Lower leg skin (tissue), 4 donors: ENCODE measurements at regions not wholly inside any gene's neighbourhood (a gene's known extent, or its start where the extent isn't known, plus 50 kb on each side); places are given as distances from the start of the nearest gene placed in this dataset.

Source experiments
- DNase-seq, 2 donors: peaks; one replicate each; pipeline ENCODE4 v3.0.0-alpha.2; 2019; ENCODE audit warnings: low spot score in 2 of 2
- H3K4me3 ChIP-seq: fragments of 200-600 bp; sonication (generic); 2 replicates; pipeline ENCODE4 v1.5.1; 2017; ENCODE audit warnings: mild to moderate bottlenecking, low read depth; ENCODE audit not compliant: poor library complexity, severe bottlenecking
- CTCF ChIP-seq, 3 donors: fragments of 450-650 bp; IDR thresholded peaks; one replicate each; pipeline ENCODE4 v1.5.1; 2016; ENCODE audit warnings: antibody characterized with exemption in 3 of 3, mild to moderate bottlenecking in 3 of 3, moderate library complexity in 2 of 3
- POLR2A ChIP-seq, 2 donors: fragments of 450-650 bp; IDR thresholded peaks; one replicate each; pipeline ENCODE4 v1.6.1; 2016 to 2017; ENCODE audit warnings: antibody characterized with exemption in 2 of 2, mild to moderate bottlenecking in 1 of 2, moderate library complexity in 1 of 2
- WGBS, 2 donors: methylation state at CpG; one replicate each; pipeline ENCODE4 v1.1.5; 2018; 5-methylcytosine and 5-hydroxymethylcytosine counted together
- intact Hi-C: fragments of 100-400 bp; cut with DNase I; formaldehyde crosslinking; loops from one replicate; pipeline ENCODE4 v1.15.0; 2023; ENCODE audit warnings: low total_unique reads

- H3K4me3 ChIP-seq: no peak overlapping the region
- TF ChIP-seq POLR2A (IDR thresholded peaks at IDR 0.05): no peak
- no peak for TF ChIP-seq CTCF (IDR thresholded peaks at IDR 0.05)
- 91 to 92% methylated on average over 20 of the region's 20 CpGs for WGBS, 2 donors
- no peak for DNase-seq
- intact Hi-C loops: no loop called here
These were observed 103.2 kb downstream of the HMX1 start for GRCh38 chr4:8768357-8768999.

DNA sequence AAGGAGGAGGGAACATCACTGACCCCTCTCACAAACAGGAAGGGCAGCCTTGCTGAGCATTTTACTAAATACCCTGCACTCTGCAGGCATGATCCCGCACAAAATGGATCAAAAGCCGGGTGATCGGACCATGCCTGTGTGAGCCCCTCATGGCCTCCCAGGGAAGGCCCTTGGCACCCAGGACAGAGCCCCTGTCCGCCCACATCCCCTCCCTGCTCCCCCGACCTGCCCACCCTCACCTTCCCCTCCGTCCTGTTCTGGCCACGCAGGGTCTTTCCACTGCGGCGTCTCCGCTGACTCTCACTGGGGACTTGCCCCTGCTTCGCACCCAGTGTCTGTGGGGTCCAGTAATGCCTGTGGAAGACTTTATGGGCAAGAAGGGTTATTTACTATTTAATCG is 105.0 kb downstream of the HMX1 start:
- TF ChIP-seq POLR2A (IDR thresholded peaks at IDR 0.05) (no peak), CTCF (IDR thresholded peaks at IDR 0.05) (no peak)
- no peak overlapping the region for H3K4me3 ChIP-seq
- intact Hi-C loops: no loop called here
- peak in 1 of 2 donors; percentile 56 for DNase-seq
- 82 to 83% methylated on average over 12 of the region's 12 CpGs for WGBS, 2 donors

- intact Hi-C loops: no loop called here
- peak in 1 of 2 donors; percentile 83 for DNase-seq
- 73 to 81% methylated on average over 15 to 16 of the region's 19 CpGs for WGBS, 2 donors
- no peak overlapping the region for H3K4me3 ChIP-seq
- TF ChIP-seq POLR2A (IDR thresholded peaks at IDR 0.05) (no peak), CTCF (IDR thresholded peaks at IDR 0.05) (no peak)
These were observed 105.7 kb downstream of the HMX1 start for GRCh38 chr4:8765631-8766590.

GRCh38 chr4:8765084-8765483 is 106.6 kb downstream of the HMX1 start:
- no peak for DNase-seq
- WGBS, 2 donors: 88 to 90% methylated on average over 10 to 11 of the region's 11 CpGs
- intact Hi-C loops: no loop called here
- no peak overlapping the region for H3K4me3 ChIP-seq
- no peak for TF ChIP-seq CTCF (IDR thresholded peaks at IDR 0.05)
- TF ChIP-seq POLR2A (IDR thresholded peaks at IDR 0.05): no peak

DNA sequence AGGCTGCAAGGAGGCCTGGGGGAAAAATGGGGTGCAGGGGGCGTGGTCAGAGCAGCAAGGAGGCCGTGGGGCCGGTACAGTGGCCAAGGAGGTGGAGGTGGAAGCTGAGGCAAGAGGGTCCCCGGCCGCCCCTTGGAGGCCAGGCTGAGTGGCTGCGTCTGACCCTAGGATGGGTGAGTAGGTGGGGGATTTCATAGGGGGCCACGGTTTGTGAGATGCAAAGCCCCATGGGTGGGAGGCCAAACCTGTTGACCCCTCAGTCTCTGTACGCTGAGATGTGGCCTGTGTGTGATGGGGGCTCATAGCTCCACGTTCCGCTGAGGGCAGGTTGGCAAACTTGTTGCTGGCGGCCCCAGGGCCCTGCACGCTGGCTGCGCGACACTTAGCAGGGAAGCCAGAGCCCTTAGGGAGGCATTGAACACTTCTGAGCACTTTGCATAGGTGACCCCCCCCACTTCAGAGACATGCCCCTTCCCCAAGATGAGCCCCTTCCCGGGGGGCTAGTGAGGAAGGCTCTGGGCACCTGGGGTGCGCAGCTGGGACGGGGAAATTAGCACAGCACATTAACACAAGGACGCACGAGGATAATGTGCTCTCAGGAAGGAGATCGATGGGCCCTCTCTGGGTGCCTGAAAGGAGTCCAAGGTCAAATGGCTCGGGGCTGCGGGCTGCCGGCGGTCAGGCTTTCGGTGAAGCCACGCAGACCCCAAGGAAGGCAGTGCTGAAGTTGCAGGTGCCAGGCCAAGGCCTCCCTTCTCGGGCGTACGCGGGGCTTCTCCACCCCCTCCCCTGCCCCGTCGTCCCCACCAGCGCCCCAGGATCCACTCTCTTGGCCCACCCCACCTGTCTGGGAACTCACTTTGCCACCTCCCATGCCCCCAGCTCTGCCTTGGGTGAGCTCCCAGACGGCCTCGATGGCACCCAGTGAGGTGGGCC is 107.4 kb downstream of the HMX1 start:
- H3K4me3 ChIP-seq: no peak overlapping the region
- intact Hi-C loops: no loop called here
- TF ChIP-seq POLR2A (IDR thresholded peaks at IDR 0.05) (no peak), CTCF (IDR thresholded peaks at IDR 0.05) (no peak)
- DNase-seq: peak in 1 of 2 donors; percentile 58
- 78 to 84% methylated on average over 25 to 35 of the region's 35 CpGs for WGBS, 2 donors
